H1 (cell line): ENCODE measurements at regions not wholly inside any gene's neighbourhood (a gene's known extent, or its start where the extent isn't known, plus 50 kb on each side); places are given as distances from the start of the nearest gene placed in this dataset.
A peak's percentile ranks its signal among the peaks of the same experiment; 100 is the strongest.

Experiments used
- CTCF ChIA-PET: fragments of 300-600 bp; sonication (Branson Sonifier 250); formaldehyde crosslinking; loops from one replicate; lab custom pipeline; 2021; ENCODE audit not compliant: partially characterized antibody; lab: Charles Lee
- POLR2A ChIA-PET: fragments of 300-600 bp; sonication (Branson Sonifier 250); formaldehyde crosslinking; loops from one replicate; lab custom pipeline; 2021; ENCODE audit warnings: inconsistent platforms; ENCODE audit not compliant: partially characterized antibody; lab: Charles Lee
- DNase-seq, 2 experiments: peaks; one replicate each; pipeline versions ENCODE4 v3.0.0 to v3.0.0-alpha.2; 2010 to 2022; ENCODE audit warnings: low spot score in 2 of 2, low read depth in 1 of 2, mixed read lengths in 1 of 2
- FAIRE-seq: peaks from 2 replicates; lab custom pipeline; 2011; peaks lifted over from hg19 to GRCh38; lab: Jason Lieb, UNC
- H2AFZ ChIP-seq: 2 replicates; pipeline ENCODE4 v1.8.1; 2012; ENCODE audit warnings: low read length, inconsistent platforms
- H2AK5ac ChIP-seq: 2 replicates; pipeline ENCODE4 v1.6.1; 2013; ENCODE audit warnings: low read depth, low read length
- H2BK120ac ChIP-seq: replicated peaks from 2 replicates; pipeline ENCODE3; 2013; ENCODE audit warnings: low read depth, low read length, inconsistent platforms
- H2BK12ac ChIP-seq: 2 replicates; pipeline ENCODE4 v1.6.1; 2013; ENCODE audit warnings: low read depth, low read length
- H2BK15ac ChIP-seq: 2 replicates; pipeline ENCODE4 v1.6.1; 2013; ENCODE audit warnings: low read length
- H2BK20ac ChIP-seq: 2 replicates; pipeline ENCODE4 v1.6.1; 2013; ENCODE audit warnings: low read length
- H2BK5ac ChIP-seq: 2 replicates; pipeline ENCODE4 v1.6.1; 2013; ENCODE audit warnings: low read depth, low read length
- H3K14ac ChIP-seq: 2 replicates; pipeline ENCODE4 v1.6.1; 2013; ENCODE audit warnings: inconsistent platforms; ENCODE audit not compliant: insufficient read length
- H3K18ac ChIP-seq: 2 replicates; pipeline ENCODE4 v1.6.1; 2013; ENCODE audit warnings: low read length; ENCODE audit errors: extremely low read depth
- H3K23ac ChIP-seq: 2 replicates; pipeline ENCODE4 v1.6.1; 2013; ENCODE audit warnings: inconsistent platforms; ENCODE audit not compliant: insufficient read length
- H3K23me2 ChIP-seq: 2 replicates; pipeline ENCODE4 v1.6.1; 2013; ENCODE audit warnings: low read depth, low read length
- H3K27ac ChIP-seq: 2 replicates; pipeline ENCODE4 v1.6.1; 2011; ENCODE audit warnings: low read depth, low read length, inconsistent platforms
- H3K27me3 ChIP-seq, 4 experiments: replicated peaks in 1 of 4; 1 replicate in 1 of 4; 2 replicates in 3 of 4; pipeline versions ENCODE4 v1.6.1 to v1.8.1; 2011 to 2013; ENCODE audit warnings: low read length in 3 of 4, mild to moderate bottlenecking in 3 of 4, inconsistent platforms in 2 of 4, mixed read lengths in 2 of 4, moderate library complexity in 1 of 4; ENCODE audit not compliant: control insufficient read depth in 3 of 4, insufficient read depth in 3 of 4; ENCODE audit errors: extremely low read depth in 1 of 4
- H3K36me3 ChIP-seq, 4 experiments: 2 replicates each; pipeline versions ENCODE4 v1.6.1 to v1.8.1; 2011 to 2013; ENCODE audit warnings: mild to moderate bottlenecking in 4 of 4, low read length in 3 of 4, moderate library complexity in 2 of 4, control low read depth in 1 of 4, inconsistent platforms in 1 of 4; ENCODE audit not compliant: insufficient read depth in 4 of 4, control insufficient read depth in 2 of 4
- H3K4ac ChIP-seq: replicated peaks from 2 replicates; pipeline ENCODE3; 2013; ENCODE audit warnings: low read length, low read depth, mixed read lengths, inconsistent platforms; ENCODE audit not compliant: insufficient read length
- H3K4me1 ChIP-seq, 4 experiments: replicated peaks in 1 of 4; 1 replicate in 1 of 4; 2 replicates in 3 of 4; pipeline versions ENCODE4 v1.6.1 to v1.8.1; 2011 to 2013; ENCODE audit warnings: low read length in 3 of 4, inconsistent platforms in 2 of 4, mixed read lengths in 1 of 4; ENCODE audit not compliant: insufficient read depth in 4 of 4, control insufficient read depth in 3 of 4
- H3K4me2 ChIP-seq, 2 experiments: 2 replicates each; pipeline versions ENCODE4 v1.6.1 to v1.8.1; 2011 to 2013; ENCODE audit warnings: low read depth in 2 of 2, low read length in 2 of 2, control low read depth in 1 of 2, inconsistent platforms in 1 of 2, mild to moderate bottlenecking in 1 of 2; ENCODE audit not compliant: insufficient read depth in 1 of 2
- H3K4me3 ChIP-seq, 4 experiments: fragments of 200-600, 300-600 bp in 1 of 4; sonication (generic), shearing (Covaris generic), sonication (Bioruptor Twin) in 1 of 4; 2 replicates each; pipeline versions ENCODE4 v1.5.1 to v1.8.1; 2011 to 2016; ENCODE audit warnings: low read length in 4 of 4, low read depth in 3 of 4, control low read depth in 2 of 4, inconsistent platforms in 2 of 4, mild to moderate bottlenecking in 2 of 4, mixed read lengths in 1 of 4, moderate library complexity in 1 of 4; ENCODE audit not compliant: insufficient read depth in 2 of 4; ENCODE audit errors: extremely low read depth in 1 of 4
- H3K56ac ChIP-seq: replicated peaks from 2 replicates; pipeline ENCODE3; 2013; ENCODE audit warnings: low read depth, mild to moderate bottlenecking, mixed read lengths, low read length, inconsistent platforms; ENCODE audit not compliant: insufficient read length
- H3K79me1 ChIP-seq: 2 replicates; pipeline ENCODE4 v1.6.1; 2013; ENCODE audit warnings: low read depth, low read length, control low read depth
- H3K79me2 ChIP-seq, 2 experiments: 2 replicates each; pipeline versions ENCODE4 v1.6.1 to v1.8.1; 2012 to 2013; ENCODE audit warnings: low read length in 2 of 2, mild to moderate bottlenecking in 2 of 2, inconsistent platforms in 1 of 2; ENCODE audit not compliant: insufficient read depth in 2 of 2, control insufficient read depth in 1 of 2
- H3K9ac ChIP-seq, 4 experiments: replicated peaks in 1 of 4; 1 replicate in 1 of 4; 2 replicates in 3 of 4; pipeline versions ENCODE4 v1.6.1 to v1.8.1; 2011 to 2013; ENCODE audit warnings: low read depth in 3 of 4, low read length in 3 of 4, control low read depth in 2 of 4, mild to moderate bottlenecking in 2 of 4, moderate library complexity in 2 of 4, inconsistent platforms in 1 of 4; ENCODE audit errors: extremely low read depth in 1 of 4
- H3K9me3 ChIP-seq, 2 experiments: 2 replicates each; pipeline versions ENCODE4 v1.6.1 to v1.8.1; 2012 to 2013; ENCODE audit warnings: mild to moderate bottlenecking in 2 of 2, moderate library complexity in 2 of 2, control low read depth in 1 of 2, inconsistent platforms in 1 of 2, low read depth in 1 of 2, low read length in 1 of 2, mixed read lengths in 1 of 2; ENCODE audit not compliant: insufficient read depth in 2 of 2
- H4K20me1 ChIP-seq, 2 experiments: replicated peaks in 1 of 2; 2 replicates each; pipeline versions ENCODE3 to v1.8.1; 2011 to 2013; ENCODE audit warnings: inconsistent platforms in 2 of 2, low read length in 2 of 2, mild to moderate bottlenecking in 1 of 2; ENCODE audit not compliant: insufficient read depth in 2 of 2, control insufficient read depth in 1 of 2
- H4K5ac ChIP-seq: 2 replicates; pipeline ENCODE4 v1.6.1; 2013; ENCODE audit warnings: low read length, low read depth, mixed read lengths, inconsistent platforms; ENCODE audit not compliant: insufficient read length
- H4K8ac ChIP-seq: 2 replicates; pipeline ENCODE4 v1.8.0; 2013; ENCODE audit warnings: mild to moderate bottlenecking, moderate library complexity, low read length, inconsistent platforms; ENCODE audit not compliant: insufficient read depth; ENCODE audit errors: extremely low read depth
- H4K91ac ChIP-seq: replicated peaks from 2 replicates; pipeline ENCODE3; 2013; ENCODE audit warnings: low read length, mixed read lengths, inconsistent platforms; ENCODE audit not compliant: insufficient read length
- CBX8 ChIP-seq: fragments of 300-800, 300-1000 bp; sonication (generic); IDR thresholded peaks from 2 replicates; pipeline ENCODE4 v1.7.1; 2016; ENCODE audit warnings: low read depth, low read length, borderline replicate concordance
- GTF2F1 ChIP-seq: IDR thresholded peaks from 2 replicates; pipeline ENCODE4 v1.6.1; 2012; ENCODE audit warnings: low read depth, low read length, improper control_type of control experiment, borderline replicate concordance
- KDM5A ChIP-seq: fragments of 200-600 bp; IDR thresholded peaks from 2 replicates; pipeline ENCODE4 v1.7.1; 2012; ENCODE audit warnings: mild to moderate bottlenecking, low read length, inconsistent platforms, mixed read lengths
- MAFK ChIP-seq: IDR thresholded peaks from 2 replicates; pipeline ENCODE4 v1.6.1; 2012; ENCODE audit warnings: low read depth, mild to moderate bottlenecking, improper control_type of control experiment, low read length
- NRF1 ChIP-seq: IDR thresholded peaks from 2 replicates; pipeline ENCODE4 v1.6.1; 2011; ENCODE audit warnings: mild to moderate bottlenecking, low read depth, low read length, improper control_type of control experiment
- POLR2A ChIP-seq, 2 experiments: IDR thresholded peaks; 1 replicate in 1 of 2; 2 replicates in 1 of 2; pipeline ENCODE4 v1.6.1; 2011; ENCODE audit warnings: low read depth in 2 of 2, low read length in 2 of 2, mild to moderate bottlenecking in 2 of 2; ENCODE audit errors: control extremely low read depth in 1 of 2
- RXRA ChIP-seq: IDR thresholded peaks from 2 replicates; pipeline ENCODE4 v1.6.1; 2011; ENCODE audit warnings: low read depth, mild to moderate bottlenecking, low read length, moderate library complexity; ENCODE audit not compliant: insufficient read depth
- SAP30 ChIP-seq: fragments of 300-600 bp; sonication (generic); IDR thresholded peaks from 2 replicates; pipeline ENCODE4 v1.7.1; 2012; ENCODE audit warnings: low read length, moderate library complexity, mild to moderate bottlenecking, inconsistent platforms; ENCODE audit not compliant: insufficient read depth, insufficient replicate concordance
- SP1 ChIP-seq: IDR thresholded peaks from 2 replicates; pipeline ENCODE4 v1.6.1; 2011; ENCODE audit warnings: low read depth, low read length
- SUZ12 ChIP-seq: fragments of 200-600 bp; sonication (generic); IDR thresholded peaks from 2 replicates; pipeline ENCODE4 v1.6.1; 2012; ENCODE audit warnings: mild to moderate bottlenecking, inconsistent platforms, low read length, moderate library complexity, mixed read lengths
- TCF12 ChIP-seq: IDR thresholded peaks from 2 replicates; pipeline ENCODE4 v1.6.1; 2011; ENCODE audit warnings: low read depth, mild to moderate bottlenecking, low read length
- YY1 ChIP-seq: IDR thresholded peaks from 2 replicates; pipeline ENCODE4 v1.6.1; 2011; ENCODE audit warnings: low read depth, mild to moderate bottlenecking, low read length
- ZNF274 ChIP-seq: IDR thresholded peaks from 2 replicates; pipeline ENCODE4 v1.7.0; 2012; ENCODE audit warnings: low read length, borderline replicate concordance; ENCODE audit errors: extremely low read depth

DNA sequence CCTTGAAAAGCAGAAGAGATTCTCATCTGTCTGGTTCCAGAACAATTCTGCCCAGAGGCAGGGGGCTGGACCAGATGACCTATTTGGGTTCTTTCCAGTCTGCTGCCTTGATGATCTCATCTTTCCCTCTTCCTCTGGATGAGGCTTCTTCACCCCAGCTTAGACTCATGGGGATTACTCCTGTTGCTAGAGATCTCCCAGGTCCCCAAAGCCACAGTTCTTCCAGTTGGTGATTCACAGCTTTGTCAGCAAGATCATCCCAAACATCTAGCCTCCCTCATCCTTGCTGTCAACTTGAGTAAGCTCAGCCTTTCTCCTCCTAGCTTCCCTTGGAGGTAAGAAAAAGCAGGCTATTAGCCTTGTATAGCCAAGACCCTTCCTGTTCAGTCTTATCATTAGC, 64.2 kb upstream of the PJA1 start:
- H3K56ac ChIP-seq = no peak overlapping the region
- H3K4me3 ChIP-seq = no peak overlapping the region
- H3K4me1 ChIP-seq = no peaks in the 10 kb centered on the region
- no peak for DNase-seq
- H4K20me1 ChIP-seq = no peaks in the 10 kb centered on the region
- CTCF ChIA-PET = interaction anchor here (0.8 to 1.9 kb wide), 4 partner anchors 9 to 158 kb away, joined by 3 to 6 read pairs (median 3); no protein-coding TSS in a partner anchor
- H3K4me2 ChIP-seq = no peak overlapping the region
- H3K23me2 ChIP-seq = no peaks in the 10 kb centered on the region
- no peak overlapping the region for H3K27ac ChIP-seq
- no peak overlapping the region for H4K5ac ChIP-seq
- no peak overlapping the region for H3K23ac ChIP-seq
- H3K79me1 ChIP-seq = no peaks in the 10 kb centered on the region
- H3K27me3 ChIP-seq = peaks cover 3 to 6% (median 4%) of the 10 kb centered on the region in 4 experiments; a peak in 5 of 7 replicates
- no peaks in the 10 kb centered on the region for H3K79me2 ChIP-seq
- FAIRE-seq = peak; percentile 52
- H2AK5ac ChIP-seq = no peak overlapping the region
- H3K4ac ChIP-seq = no peak overlapping the region
- no peak overlapping the region for H4K91ac ChIP-seq
- no peak overlapping the region for H2BK12ac ChIP-seq
- H3K36me3 ChIP-seq = no peaks in the 10 kb centered on the region
- no peak overlapping the region for H2BK15ac ChIP-seq
- H2AFZ ChIP-seq = no peak overlapping the region
- POLR2A ChIA-PET = interaction anchor here (0.6 kb wide), 1 partner anchor 193 kb away, joined by 3 read pairs; no protein-coding TSS in a partner anchor
- H2BK120ac ChIP-seq = no peak overlapping the region
- H2BK5ac ChIP-seq = no peak overlapping the region
- no peak overlapping the region for H3K14ac ChIP-seq
- H3K18ac ChIP-seq = no peak overlapping the region
- no peak overlapping the region for H3K9ac ChIP-seq
- no peaks in the 10 kb centered on the region for H3K9me3 ChIP-seq
- no peak overlapping the region for H2BK20ac ChIP-seq
- no peak overlapping the region for H4K8ac ChIP-seq
- TF ChIP-seq SAP30 (no peak), CBX8 (no peak), SUZ12 (no peak), NRF1 (no peak), YY1 (no peak), SP1 (no peak), TCF12 (no peak), GTF2F1 (no peak), POLR2A (IDR thresholded peaks at IDR 0.05; ENCODE audit: control extremely low read depth in 1 of 2, low read depth in 2 of 2, low read length in 2 of 2) (no peak), ZNF274 (no peak), RXRA (no peak), KDM5A (no peak), MAFK (no peak)
